ENCODE measurements at regions not wholly inside any gene's neighbourhood (a gene's known extent, or its start where the extent isn't known, plus 50 kb on each side); places are given as distances from the start of the nearest gene placed in this dataset.

DNA sequence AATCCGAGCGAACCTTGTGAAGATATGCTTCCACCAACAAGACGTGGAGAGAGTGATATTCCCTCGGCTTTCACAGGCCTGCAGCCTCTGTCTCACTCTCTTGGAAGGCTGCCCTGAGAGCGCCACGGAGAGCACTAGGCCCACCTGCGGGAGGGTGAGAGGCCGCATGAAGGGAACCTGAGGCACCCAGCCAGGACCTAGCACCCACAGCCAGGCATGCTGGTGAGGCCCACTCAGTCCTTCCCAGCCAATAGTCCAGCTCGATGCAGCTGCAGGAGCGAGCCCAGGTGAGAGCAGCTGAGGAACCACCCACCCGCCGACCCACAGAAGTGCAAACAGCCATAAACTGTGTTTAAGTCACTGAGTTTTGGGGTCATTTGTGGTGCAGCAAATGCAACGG is 227.2 kb downstream of the QKI start:
- TF ChIP-seq, protein P1, sequence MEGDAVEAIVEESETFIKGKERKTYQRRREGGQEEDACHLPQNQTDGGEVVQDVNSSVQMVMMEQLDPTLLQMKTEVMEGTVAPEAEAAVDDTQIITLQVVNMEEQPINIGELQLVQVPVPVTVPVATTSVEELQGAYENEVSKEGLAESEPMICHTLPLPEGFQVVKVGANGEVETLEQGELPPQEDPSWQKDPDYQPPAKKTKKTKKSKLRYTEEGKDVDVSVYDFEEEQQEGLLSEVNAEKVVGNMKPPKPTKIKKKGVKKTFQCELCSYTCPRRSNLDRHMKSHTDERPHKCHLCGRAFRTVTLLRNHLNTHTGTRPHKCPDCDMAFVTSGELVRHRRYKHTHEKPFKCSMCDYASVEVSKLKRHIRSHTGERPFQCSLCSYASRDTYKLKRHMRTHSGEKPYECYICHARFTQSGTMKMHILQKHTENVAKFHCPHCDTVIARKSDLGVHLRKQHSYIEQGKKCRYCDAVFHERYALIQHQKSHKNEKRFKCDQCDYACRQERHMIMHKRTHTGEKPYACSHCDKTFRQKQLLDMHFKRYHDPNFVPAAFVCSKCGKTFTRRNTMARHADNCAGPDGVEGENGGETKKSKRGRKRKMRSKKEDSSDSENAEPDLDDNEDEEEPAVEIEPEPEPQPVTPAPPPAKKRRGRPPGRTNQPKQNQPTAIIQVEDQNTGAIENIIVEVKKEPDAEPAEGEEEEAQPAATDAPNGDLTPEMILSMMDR (IDR thresholded peaks at IDR 0.05): no peak
- no peak for TF ChIP-seq POLR2A (IDR thresholded peaks at IDR 0.05)
